Activated T-helper 1 cell treated with anti-CD3 and anti-CD28 coated beads, Interleukin-12 subunit alpha, Interleukin-12 subunit beta, Interleukin-2, Interleukin-4 antibody, amounts not matched to agents 30 ng/mL and 10 ng/mL and 1 ng/mL, durations not matched to agents 14 hours and 24 hours and 36 hours (primary cell): ENCODE measurements at regions not wholly inside any gene's neighbourhood (a gene's known extent, or its start where the extent isn't known, plus 50 kb on each side); places are given as distances from the start of the nearest gene placed in this dataset.

ENCODE experiments used
- DNase-seq: peaks from one replicate; pipeline ENCODE4 v3.0.0; 2021; ENCODE audit warnings: low spot score
- H3K27ac Mint-ChIP-seq: one replicate; pipeline ENCODE4 v1.8.0; 2021; ENCODE audit warnings: mild to moderate bottlenecking, mixed read lengths
- H3K27me3 Mint-ChIP-seq: one replicate; pipeline ENCODE4 v1.8.0; 2022; ENCODE audit warnings: mild to moderate bottlenecking, moderate library complexity, mixed read lengths; ENCODE audit not compliant: insufficient read depth
- H3K36me3 Mint-ChIP-seq: one replicate; pipeline ENCODE4 v1.8.0; 2021; ENCODE audit warnings: low read depth, mixed read lengths
- H3K4me1 Mint-ChIP-seq: one replicate; pipeline ENCODE4 v1.8.0; 2021; ENCODE audit warnings: low read depth, mixed read lengths
- H3K4me3 Mint-ChIP-seq: one replicate; pipeline ENCODE4 v1.8.0; 2021; ENCODE audit warnings: mild to moderate bottlenecking, moderate library complexity, mixed read lengths
- H3K9me3 Mint-ChIP-seq: one replicate; pipeline ENCODE4 v1.8.0; 2021; ENCODE audit warnings: mixed read lengths
- intact Hi-C: fragments of 100-400 bp; cut with micrococcal nuclease; formaldehyde crosslinking; loops from one replicate; pipeline ENCODE4 v1.15.1; 2024

- no peaks in the 10 kb centered on the region for H3K27me3 Mint-ChIP-seq
- H3K36me3 Mint-ChIP-seq: no peaks in the 10 kb centered on the region
- H3K9me3 Mint-ChIP-seq: peaks cover 37% of the 10 kb centered on the region
- H3K27ac Mint-ChIP-seq: no peak overlapping the region
- H3K4me1 Mint-ChIP-seq: no peaks in the 10 kb centered on the region
- no peak for DNase-seq
- no peak overlapping the region for H3K4me3 Mint-ChIP-seq
- intact Hi-C loops: no loop called here
These were observed 303.4 kb downstream of the SHANK2 start for GRCh38 chr11:70948855-70949531.

DNA sequence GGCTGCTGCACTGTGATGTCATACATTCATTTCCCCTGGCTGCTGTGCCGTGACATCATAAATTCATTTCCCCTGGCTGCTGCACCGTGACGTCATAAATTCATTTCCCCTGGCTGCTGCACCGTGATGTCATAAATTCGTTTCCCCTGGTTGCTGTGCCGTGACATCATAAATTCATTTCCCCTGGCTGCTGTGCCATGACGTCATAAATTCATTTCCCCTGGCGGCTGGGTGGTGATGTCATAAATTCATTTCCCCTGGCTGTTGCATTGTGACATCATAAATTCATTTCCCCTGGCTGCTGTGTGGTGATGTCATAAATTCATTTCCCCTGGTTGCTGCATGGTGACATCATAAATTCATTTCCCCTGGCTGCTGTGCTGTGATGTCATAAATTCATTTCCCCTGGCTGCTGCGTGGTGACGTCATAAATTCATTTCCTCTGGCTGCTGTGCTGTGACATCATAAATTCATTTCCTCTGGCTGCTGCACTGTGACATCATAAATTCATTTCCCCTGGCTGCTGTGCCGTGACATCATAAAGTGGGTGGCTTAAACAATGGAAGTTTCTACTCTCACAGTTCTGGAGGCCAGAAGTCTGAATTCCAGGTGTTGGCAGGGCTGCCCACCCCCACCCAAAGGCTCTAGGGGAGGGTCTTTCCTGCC, 301.1 kb downstream of the SHANK2 start:
- H3K4me3 Mint-ChIP-seq: no peak overlapping the region
- H3K27ac Mint-ChIP-seq: no peak overlapping the region
- H3K27me3 Mint-ChIP-seq: no peaks in the 10 kb centered on the region
- no peak for DNase-seq
- intact Hi-C loops: no loop called here
- no peaks in the 10 kb centered on the region for H3K4me1 Mint-ChIP-seq
- H3K9me3 Mint-ChIP-seq: peaks cover 20% of the 10 kb centered on the region
- no peaks in the 10 kb centered on the region for H3K36me3 Mint-ChIP-seq

DNA sequence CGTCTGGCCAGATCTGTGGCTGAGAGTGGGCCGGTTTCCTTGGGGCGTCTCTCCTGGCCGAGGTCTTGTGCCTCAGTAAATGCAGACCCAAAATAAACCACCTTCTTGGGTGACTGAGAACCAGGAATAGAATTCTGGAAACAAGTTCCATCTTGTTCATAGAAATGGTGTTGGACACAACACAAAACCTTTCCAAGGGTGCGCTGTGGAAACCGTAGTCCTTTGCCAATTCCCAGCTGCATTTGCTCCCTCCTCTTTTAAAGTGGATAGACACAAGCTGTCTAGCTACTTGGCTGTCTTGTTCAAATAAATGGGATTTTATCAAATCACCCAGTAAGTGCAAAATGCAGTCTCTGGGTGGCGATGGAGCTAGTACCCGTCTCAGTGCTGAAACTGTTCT, 300.2 kb downstream of the SHANK2 start:
- no peak overlapping the region for H3K27ac Mint-ChIP-seq
- intact Hi-C loops: no loop called here
- H3K36me3 Mint-ChIP-seq: no peaks in the 10 kb centered on the region
- H3K4me1 Mint-ChIP-seq: no peaks in the 10 kb centered on the region
- peaks cover 20% of the 10 kb centered on the region for H3K9me3 Mint-ChIP-seq
- no peak overlapping the region for H3K4me3 Mint-ChIP-seq
- DNase-seq: no peak
- H3K27me3 Mint-ChIP-seq: no peaks in the 10 kb centered on the region

- H3K27ac Mint-ChIP-seq: no peak overlapping the region
- no peaks in the 10 kb centered on the region for H3K27me3 Mint-ChIP-seq
- intact Hi-C loops: no loop called here
- DNase-seq: no peak
- no peaks in the 10 kb centered on the region for H3K4me1 Mint-ChIP-seq
- peaks cover 16% of the 10 kb centered on the region for H3K9me3 Mint-ChIP-seq
- no peaks in the 10 kb centered on the region for H3K36me3 Mint-ChIP-seq
- H3K4me3 Mint-ChIP-seq: no peak overlapping the region
These were observed 298.7 kb downstream of the SHANK2 start for GRCh38 chr11:70953720-70954119.

DNA sequence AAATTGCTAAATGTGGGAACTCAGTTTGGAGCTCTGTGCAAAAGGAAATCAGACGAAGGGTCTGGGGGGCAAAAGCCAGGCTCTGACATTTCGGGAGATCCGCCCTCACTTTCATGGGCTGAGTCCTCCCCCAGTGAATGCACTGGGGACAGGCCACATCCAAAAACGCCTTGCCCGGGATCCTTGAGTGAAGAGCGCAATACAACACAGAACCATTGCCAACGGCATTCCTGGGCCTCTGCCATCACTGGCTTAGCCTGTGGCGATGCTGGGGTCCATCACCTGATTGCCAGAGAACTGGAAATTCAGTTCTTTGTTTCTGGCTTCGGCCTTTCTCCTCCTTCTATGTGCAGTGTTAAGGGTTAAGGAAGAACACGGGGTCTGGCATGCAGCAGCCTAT, 297.9 kb downstream of the SHANK2 start:
- Mint-ChIP-seq H3K4me1 (no peaks in the 10 kb centered on the region), H3K9me3 (peaks cover 16% of the 10 kb centered on the region), H3K36me3 (no peaks in the 10 kb centered on the region), H3K27ac (no peak overlapping the region), H3K4me3 (no peak overlapping the region), H3K27me3 (no peaks in the 10 kb centered on the region)
- intact Hi-C loops: no loop called here
- no peak for DNase-seq
